22Rv1 (cell line): ENCODE measurements at regions not wholly inside any gene's neighbourhood (a gene's known extent, or its start where the extent isn't known, plus 50 kb on each side); places are given as distances from the start of the nearest gene placed in this dataset.

Experiments
- H3K27ac ChIP-seq: fragments of 450-650 bp; 2 replicates; pipeline ENCODE4 v1.5.1; 2017
- CTCF ChIP-seq: fragments of 450-650 bp; IDR thresholded peaks from 2 replicates; pipeline ENCODE4 v1.5.1; 2017; ENCODE audit warnings: mild to moderate bottlenecking
- ZFX ChIP-seq: fragments of 450-650 bp; IDR thresholded peaks from 2 replicates; pipeline ENCODE4 v1.6.1; 2017; ENCODE audit warnings: antibody characterized with exemption, borderline replicate concordance

DNA sequence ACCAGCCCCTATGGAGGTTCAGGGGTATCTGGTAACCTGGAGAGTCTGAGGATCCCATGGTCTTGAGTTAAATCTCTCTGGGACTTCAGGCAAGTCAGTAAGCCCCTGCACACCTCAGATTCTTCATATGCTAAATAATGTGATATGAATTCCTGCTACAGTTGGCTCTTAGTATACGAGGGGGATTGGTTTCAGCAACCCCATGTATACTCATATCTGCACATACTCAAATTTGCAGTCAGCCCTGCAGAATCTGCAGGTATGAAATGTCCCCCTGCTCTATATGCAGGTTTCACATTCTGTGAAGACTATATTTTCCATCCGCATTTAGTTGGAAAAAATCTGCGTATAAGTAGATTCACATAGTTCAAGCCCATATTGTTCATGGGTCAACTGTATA lies 136.6 kb downstream of the TOMM20 start:
- TF ChIP-seq ZFX (no peak), CTCF (no peak)
- no peak overlapping the region for H3K27ac ChIP-seq

DNA sequence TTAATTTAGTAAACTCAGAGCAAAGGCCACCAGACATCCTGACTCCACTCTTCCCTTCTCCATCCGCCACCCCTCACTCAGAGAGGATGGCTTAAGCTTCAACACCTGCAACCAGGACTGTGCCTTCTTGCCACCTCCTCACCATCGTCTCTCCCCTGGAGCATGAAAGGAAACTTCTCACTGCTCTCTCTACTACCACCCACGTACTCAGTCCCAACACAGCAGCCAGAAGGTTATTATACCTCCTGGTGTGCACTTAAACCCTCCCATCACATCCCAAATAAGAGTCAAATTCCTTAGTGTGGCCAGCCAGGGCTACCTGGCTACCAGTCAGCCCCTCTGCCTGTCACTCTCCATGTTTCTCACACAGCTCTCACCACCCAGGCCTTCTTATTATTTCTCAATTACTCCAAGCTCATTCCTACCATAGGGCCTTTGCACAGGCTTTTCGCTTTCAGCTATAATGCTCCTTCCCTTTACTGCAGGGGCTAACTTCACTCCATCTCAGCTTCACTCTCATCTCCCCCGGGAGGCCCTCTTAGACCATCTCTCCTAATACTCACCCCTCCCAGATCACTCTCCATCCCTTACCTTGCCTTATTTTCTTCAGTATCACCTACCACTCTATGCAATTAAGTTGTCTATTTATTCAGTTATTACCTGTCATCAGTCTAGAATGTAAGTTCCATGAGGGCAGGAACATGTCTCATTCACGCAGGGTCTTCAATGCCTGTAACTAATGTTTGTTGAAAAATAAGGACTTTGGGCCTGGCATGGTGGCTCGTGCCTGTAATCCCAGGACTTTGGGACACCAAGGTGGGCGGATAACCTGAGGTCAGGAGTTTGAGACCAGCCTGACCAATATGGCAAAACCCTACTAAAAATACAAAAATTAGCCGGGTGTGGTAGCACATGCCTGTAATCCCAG lies 137.5 kb downstream of the TOMM20 start:
- TF ChIP-seq CTCF (no peak), ZFX (no peak)
- no peak overlapping the region for H3K27ac ChIP-seq

DNA sequence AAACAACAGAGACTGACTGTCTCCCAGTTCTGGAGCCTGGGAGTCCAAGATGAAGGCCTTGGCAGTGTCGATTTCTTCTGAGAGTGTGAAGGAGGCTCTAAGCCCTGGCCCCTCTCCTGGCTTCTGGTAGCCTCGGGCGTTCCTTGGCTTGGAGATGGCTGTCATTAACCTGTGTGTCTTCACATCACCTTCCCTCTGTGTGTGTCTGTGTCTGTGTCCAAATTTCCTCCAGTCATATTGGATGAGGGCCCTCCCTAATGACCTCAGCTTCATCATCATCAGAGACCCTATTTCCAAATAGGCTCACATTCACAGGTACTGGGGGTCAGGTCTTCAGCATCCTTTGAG lies 138.3 kb downstream of the TOMM20 start:
- no peak overlapping the region for H3K27ac ChIP-seq
- TF ChIP-seq ZFX (no peak), CTCF (no peak)

- no peak overlapping the region for H3K27ac ChIP-seq
Observed at GRCh38 chr1:234989479-234990327, 138.9 kb downstream of the TOMM20 start.

DNA sequence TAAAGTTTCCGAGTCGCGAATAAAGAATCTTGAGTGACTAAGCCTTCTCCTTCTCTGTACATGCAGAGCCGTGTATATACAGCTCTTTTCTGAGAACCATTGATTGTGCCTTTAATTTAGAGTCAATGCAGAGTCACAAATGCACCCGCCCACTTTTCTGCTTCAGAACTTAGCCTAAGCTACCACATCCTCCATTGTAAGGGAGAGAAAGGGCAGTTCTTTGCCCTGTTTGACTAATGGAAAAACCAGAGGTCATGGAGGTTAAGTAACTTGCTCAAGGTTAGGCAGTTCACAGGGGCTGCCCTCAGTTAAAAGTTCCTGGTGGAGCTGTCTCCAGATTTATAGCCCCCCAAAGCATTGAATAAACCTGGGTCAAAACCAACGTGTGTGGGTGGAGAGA lies 139.6 kb downstream of the TOMM20 start:
- no peak overlapping the region for H3K27ac ChIP-seq
- TF ChIP-seq CTCF, result no peak
- no peak for TF ChIP-seq ZFX

More at GRCh38 chr1:234989479-234990327, 138.9 kb downstream of the TOMM20 start:
- no peak for TF ChIP-seq CTCF
- no peak for TF ChIP-seq ZFX

DNA sequence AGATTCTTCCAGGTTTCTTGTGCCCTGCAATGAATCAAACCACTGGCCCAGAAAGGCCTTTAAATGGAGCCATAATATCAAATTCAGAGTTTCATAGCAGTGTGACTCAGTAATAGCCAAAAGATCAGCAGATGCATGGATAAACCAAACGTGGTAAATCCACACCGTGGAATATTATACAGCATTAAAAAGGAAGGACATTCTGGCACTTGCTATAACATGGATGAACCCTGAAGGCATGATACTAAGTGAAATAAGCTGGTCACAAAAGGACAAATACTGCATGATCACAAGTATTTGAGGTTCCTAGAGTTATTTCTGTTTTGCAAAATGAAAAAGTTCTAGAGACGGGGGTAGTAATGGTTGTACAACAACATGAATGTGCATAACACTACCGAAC lies 140.1 kb downstream of the TOMM20 start:
- H3K27ac ChIP-seq, result no peak overlapping the region
- TF ChIP-seq CTCF, result no peak
- TF ChIP-seq ZFX, result no peak

- TF ChIP-seq CTCF (no peak), ZFX (no peak)
- H3K27ac ChIP-seq, result peak overlapping the region; percentile 44; the same call in 1 of the 2 replicates
Observed at GRCh38 chr1:234988155-234988517, 140.5 kb downstream of the TOMM20 start.
